Upper lobe of right lung (tissue), 1 donor: ENCODE measurements at regions not wholly inside any gene's neighbourhood (a gene's known extent, or its start where the extent isn't known, plus 50 kb on each side); places are given as distances from the start of the nearest gene placed in this dataset.

Experiments used
- ATAC-seq: fragments of 200-7000 bp; cut with Tn5 transposase; one replicate; pipeline ENCODE4 v1.9.1; 2020; ENCODE audit warnings: mild to moderate bottlenecking, moderate library complexity
- DNase-seq: peaks from one replicate; pipeline ENCODE4 v3.0.0-alpha.2; 2020
- H3K27ac ChIP-seq: fragments of 200-600 bp; one replicate; pipeline ENCODE4 v1.8.0; 2022
- H3K27me3 ChIP-seq: fragments of 200-600 bp; one replicate; pipeline ENCODE4 v1.8.0; 2022; ENCODE audit warnings: mild to moderate bottlenecking
- H3K36me3 ChIP-seq: fragments of 200-600 bp; one replicate; pipeline ENCODE4 v1.8.0; 2022
- H3K4me1 ChIP-seq: fragments of 200-600 bp; one replicate; pipeline ENCODE4 v1.8.0; 2022
- H3K4me3 ChIP-seq: fragments of 200-600 bp; one replicate; pipeline ENCODE4 v1.8.0; 2022; ENCODE audit warnings: mild to moderate bottlenecking
- H3K9me3 ChIP-seq: fragments of 200-600 bp; one replicate; pipeline ENCODE4 v1.8.0; 2022
- intact Hi-C: fragments of 100-400 bp; cut with DNase I; formaldehyde crosslinking; loops from one replicate; pipeline ENCODE4 v1.11.0; 2022
- TF ChIP-seq, protein P1 (sequence below): fragments of 200-600 bp; IDR thresholded peaks from one replicate; pipeline ENCODE4 v1.8.0; 2022; ENCODE audit warnings: antibody characterized with exemption
- donor health status: DM: no; HTN: yes; CAD: no; lungs with severe emphysema.

DNA sequence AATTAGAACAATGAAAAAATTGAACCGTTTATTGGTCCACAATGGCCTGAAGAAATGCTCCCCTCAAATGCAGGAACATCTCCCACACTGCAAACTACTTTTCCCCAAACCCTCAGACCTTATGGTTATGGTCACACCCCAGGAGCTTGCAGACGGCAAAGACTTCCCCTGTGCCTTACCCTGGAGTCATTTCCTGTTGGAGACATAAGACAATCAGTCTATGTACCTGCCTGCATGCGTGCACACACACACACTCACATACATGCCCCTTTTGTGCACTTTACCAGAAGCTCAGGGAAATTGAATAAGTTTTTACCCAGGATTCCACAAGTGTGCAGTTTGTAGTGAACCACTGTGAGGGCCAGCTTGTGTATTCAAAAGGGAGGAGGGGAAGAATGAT lies 281.9 kb upstream of the CELF4 start:
- no peaks in the 10 kb centered on the region for H3K9me3 ChIP-seq
- TF ChIP-seq, protein P1, sequence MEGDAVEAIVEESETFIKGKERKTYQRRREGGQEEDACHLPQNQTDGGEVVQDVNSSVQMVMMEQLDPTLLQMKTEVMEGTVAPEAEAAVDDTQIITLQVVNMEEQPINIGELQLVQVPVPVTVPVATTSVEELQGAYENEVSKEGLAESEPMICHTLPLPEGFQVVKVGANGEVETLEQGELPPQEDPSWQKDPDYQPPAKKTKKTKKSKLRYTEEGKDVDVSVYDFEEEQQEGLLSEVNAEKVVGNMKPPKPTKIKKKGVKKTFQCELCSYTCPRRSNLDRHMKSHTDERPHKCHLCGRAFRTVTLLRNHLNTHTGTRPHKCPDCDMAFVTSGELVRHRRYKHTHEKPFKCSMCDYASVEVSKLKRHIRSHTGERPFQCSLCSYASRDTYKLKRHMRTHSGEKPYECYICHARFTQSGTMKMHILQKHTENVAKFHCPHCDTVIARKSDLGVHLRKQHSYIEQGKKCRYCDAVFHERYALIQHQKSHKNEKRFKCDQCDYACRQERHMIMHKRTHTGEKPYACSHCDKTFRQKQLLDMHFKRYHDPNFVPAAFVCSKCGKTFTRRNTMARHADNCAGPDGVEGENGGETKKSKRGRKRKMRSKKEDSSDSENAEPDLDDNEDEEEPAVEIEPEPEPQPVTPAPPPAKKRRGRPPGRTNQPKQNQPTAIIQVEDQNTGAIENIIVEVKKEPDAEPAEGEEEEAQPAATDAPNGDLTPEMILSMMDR, result no peak
- H3K4me1 ChIP-seq, result no peaks in the 10 kb centered on the region
- intact Hi-C loops, result no loop called here
- no peak for ATAC-seq
- H3K36me3 ChIP-seq, result no peaks in the 10 kb centered on the region
- no peak for DNase-seq
- H3K4me3 ChIP-seq, result no peak overlapping the region
- no peak overlapping the region for H3K27ac ChIP-seq
- H3K27me3 ChIP-seq, result no peaks in the 10 kb centered on the region

DNA sequence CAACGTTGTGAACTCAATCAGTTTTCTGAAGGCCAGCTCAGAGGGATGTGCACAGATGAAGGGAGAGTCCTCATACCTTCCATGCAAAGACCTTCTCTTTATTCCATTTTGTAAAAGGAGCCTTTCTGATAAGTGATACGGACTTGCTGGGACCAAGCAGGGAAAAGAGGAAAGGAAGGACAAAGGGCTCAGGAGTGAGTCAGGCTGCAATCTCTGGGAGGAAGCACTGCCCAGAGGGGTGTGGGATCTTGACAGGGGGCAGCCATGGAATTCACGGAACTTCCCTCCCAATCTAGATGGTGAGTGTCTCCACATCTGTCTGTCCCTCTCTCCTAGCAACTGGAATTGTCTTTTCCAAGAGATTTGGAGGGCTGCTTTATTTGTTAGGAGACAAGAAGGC lies 281.4 kb upstream of the CELF4 start:
- intact Hi-C loops, result no loop called here
- ATAC-seq, result no peak
- Histone ChIP-seq H3K4me3 (no peak overlapping the region), H3K27ac (no peak overlapping the region), H3K27me3 (no peaks in the 10 kb centered on the region), H3K9me3 (no peaks in the 10 kb centered on the region), H3K4me1 (no peaks in the 10 kb centered on the region), H3K36me3 (no peaks in the 10 kb centered on the region)
- DNase-seq, result no peak
- TF ChIP-seq, protein P1, result no peak

DNA sequence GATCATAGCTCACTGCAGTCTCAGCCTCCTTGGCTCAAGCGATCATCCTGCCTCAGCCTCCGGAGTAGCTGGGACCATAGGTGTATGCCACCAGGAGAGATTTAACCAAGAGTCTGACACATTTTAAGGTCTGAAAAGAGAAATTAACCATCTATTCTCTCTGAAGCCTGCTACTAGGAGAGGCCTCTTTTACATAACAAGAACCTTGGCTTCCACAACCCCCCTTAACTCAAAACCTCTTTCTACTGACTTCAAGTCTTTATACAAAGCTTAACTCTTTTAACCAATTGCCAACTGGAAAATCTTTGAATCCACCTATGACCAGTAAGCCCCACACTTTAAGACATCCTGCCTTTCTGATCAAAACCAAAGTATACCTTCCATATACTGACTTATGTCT lies 279.9 kb upstream of the CELF4 start:
- Histone ChIP-seq H3K27ac (no peak overlapping the region), H3K4me1 (no peaks in the 10 kb centered on the region), H3K9me3 (no peaks in the 10 kb centered on the region), H3K36me3 (no peaks in the 10 kb centered on the region), H3K4me3 (no peak overlapping the region), H3K27me3 (no peaks in the 10 kb centered on the region)
- ATAC-seq, result no peak
- no peak for DNase-seq
- TF ChIP-seq, protein P1, result no peak
- intact Hi-C loops, result no loop called here

DNA sequence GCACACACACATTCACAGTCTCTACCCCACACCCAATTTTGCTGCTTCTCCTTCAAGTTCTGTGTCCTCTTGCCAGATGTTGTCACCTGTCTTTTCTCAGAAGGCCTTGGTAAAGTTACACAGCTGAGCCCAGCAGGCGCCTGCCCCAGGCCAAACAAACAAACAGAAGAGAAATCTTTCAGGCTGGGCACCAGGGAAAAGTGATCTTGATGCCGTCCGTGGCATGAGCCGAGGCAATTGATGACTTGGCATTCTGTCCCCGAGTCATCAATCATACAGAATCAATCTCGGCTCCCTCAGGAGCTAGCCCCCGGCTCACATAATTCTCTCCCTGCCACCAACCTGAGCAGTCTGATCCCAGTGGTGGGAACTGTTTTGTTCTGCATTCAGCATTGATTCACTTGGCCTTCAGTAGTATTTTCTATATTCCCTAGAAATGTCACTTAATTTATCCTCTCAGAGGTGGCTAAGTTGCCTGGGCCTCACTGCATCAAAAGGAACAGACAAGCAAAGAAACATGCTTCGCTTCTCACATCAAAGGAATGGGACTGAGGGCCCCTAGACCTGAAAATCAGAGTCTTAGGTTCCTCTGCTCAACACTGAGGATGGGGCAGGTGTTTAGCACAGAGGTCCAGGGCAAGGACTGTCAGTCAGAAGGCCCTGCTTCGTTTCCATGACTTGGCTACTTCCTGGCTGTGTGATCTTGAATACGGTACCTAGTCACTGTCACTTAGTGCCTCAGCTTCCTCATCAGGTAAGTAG lies 278.8 kb upstream of the CELF4 start:
- no peaks in the 10 kb centered on the region for H3K27me3 ChIP-seq
- intact Hi-C loops, result no loop called here
- H3K27ac ChIP-seq, result no peak overlapping the region
- no peak for ATAC-seq
- TF ChIP-seq, protein P1, result no peak
- DNase-seq, result no peak
- H3K9me3 ChIP-seq, result no peaks in the 10 kb centered on the region
- no peak overlapping the region for H3K4me3 ChIP-seq
- no peaks in the 10 kb centered on the region for H3K4me1 ChIP-seq
- no peaks in the 10 kb centered on the region for H3K36me3 ChIP-seq

DNA sequence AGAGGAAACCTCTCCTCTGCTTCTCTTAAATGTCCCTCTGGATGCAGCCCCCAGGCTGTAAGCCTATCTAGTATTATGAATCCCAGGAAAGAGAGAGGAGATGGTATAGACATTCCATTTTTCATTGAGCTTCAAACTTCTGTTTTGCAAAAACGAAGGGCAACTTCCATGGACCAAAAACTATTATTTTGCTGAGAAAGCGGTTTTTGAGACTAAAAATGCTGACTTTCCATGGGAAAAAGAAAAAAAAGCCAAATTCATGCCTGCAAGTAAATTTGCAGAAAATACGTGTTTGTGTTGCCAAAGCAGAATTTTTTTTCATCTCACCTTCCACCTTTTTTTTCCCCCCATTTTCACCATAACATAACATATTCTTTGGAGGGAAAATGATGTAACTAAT lies 272.5 kb upstream of the CELF4 start:
- intact Hi-C loops, result no loop called here
- H3K27me3 ChIP-seq, result no peaks in the 10 kb centered on the region
- DNase-seq (no peak), ATAC-seq (no peak)
- no peaks in the 10 kb centered on the region for H3K9me3 ChIP-seq
- no peak overlapping the region for H3K4me3 ChIP-seq
- TF ChIP-seq, protein P1, result no peak
- H3K27ac ChIP-seq, result no peak overlapping the region
- H3K4me1 ChIP-seq, result no peaks in the 10 kb centered on the region
- no peaks in the 10 kb centered on the region for H3K36me3 ChIP-seq
